Liver (tissue), 8 donors: ENCODE measurements at regions not wholly inside any gene's neighbourhood (a gene's known extent, or its start where the extent isn't known, plus 50 kb on each side); places are given as distances from the start of the nearest gene placed in this dataset.

ENCODE experiments used
- DNase-seq: peaks from one replicate; pipeline ENCODE4 v3.0.0-alpha.2; 2017; ENCODE audit warnings: low spot score
- H3K27ac ChIP-seq, 2 donors: one replicate each; pipeline ENCODE4 v1.7.0; 2013; ENCODE audit warnings: inconsistent platforms in 2 of 2, low read length in 2 of 2, control low read depth in 1 of 2, low read depth in 1 of 2, mild to moderate bottlenecking in 1 of 2
- H3K27me3 ChIP-seq, 4 donors: one replicate each; pipeline versions ENCODE4 v1.6.1 to v1.7.0; 2013; ENCODE audit warnings: low read length in 3 of 4, inconsistent platforms in 1 of 4, mild to moderate bottlenecking in 1 of 4, moderate library complexity in 1 of 4; ENCODE audit not compliant: control insufficient read depth in 4 of 4, insufficient read depth in 4 of 4
- H3K36me3 ChIP-seq, 4 donors: one replicate each; pipeline versions ENCODE4 v1.6.1 to v1.7.0; 2013; ENCODE audit warnings: low read length in 3 of 4, mild to moderate bottlenecking in 3 of 4, low read depth in 1 of 4, moderate library complexity in 1 of 4; ENCODE audit not compliant: control insufficient read depth in 4 of 4, insufficient read depth in 3 of 4
- H3K4me1 ChIP-seq, 4 donors: one replicate each; pipeline versions ENCODE4 v1.6.1 to v1.7.0; 2013; ENCODE audit warnings: low read length in 3 of 4, mild to moderate bottlenecking in 3 of 4, moderate library complexity in 1 of 4; ENCODE audit not compliant: control insufficient read depth in 4 of 4, insufficient read depth in 4 of 4
- H3K4me3 ChIP-seq, 3 donors: one replicate each; pipeline versions ENCODE4 v1.6.1 to v1.7.0; 2013; ENCODE audit warnings: low read length in 3 of 3, control low read depth in 1 of 3, low read depth in 1 of 3, mild to moderate bottlenecking in 1 of 3
- H3K9ac ChIP-seq, 2 donors: one replicate each; pipeline ENCODE4 v1.7.0; 2013; ENCODE audit warnings: low read length in 2 of 2, mild to moderate bottlenecking in 2 of 2, moderate library complexity in 2 of 2, control low read depth in 1 of 2, low read depth in 1 of 2
- H3K9me3 ChIP-seq, 4 donors: one replicate each; pipeline versions ENCODE4 v1.6.1 to v1.7.0; 2013; ENCODE audit warnings: low read length in 3 of 4; ENCODE audit not compliant: control insufficient read depth in 4 of 4
- EGR1 ChIP-seq, 2 donors: IDR thresholded peaks; 2 replicates each; pipeline ENCODE4 v1.6.1; 2016 to 2018; ENCODE audit warnings: antibody characterized with exemption in 2 of 2, low read depth in 2 of 2
- FOXA2 ChIP-seq: IDR thresholded peaks from 2 replicates; pipeline ENCODE4 v1.6.1; 2016; ENCODE audit warnings: antibody characterized with exemption
- GABPA ChIP-seq, 2 donors: IDR thresholded peaks in 1 of 2; conservative IDR thresholded peaks in 1 of 2; 2 replicates each; pipeline ENCODE4 v1.6.1; 2016; ENCODE audit warnings: antibody characterized with exemption in 2 of 2, mild to moderate bottlenecking in 1 of 2, moderate library complexity in 1 of 2
- HNF4A ChIP-seq, 2 donors: conservative IDR thresholded peaks; 2 replicates each; pipeline ENCODE4 v1.6.1; 2016; ENCODE audit warnings: antibody characterized with exemption in 2 of 2, mild to moderate bottlenecking in 2 of 2
- HNF4G ChIP-seq: IDR thresholded peaks from 2 replicates; pipeline ENCODE4 v1.6.1; 2016; ENCODE audit warnings: antibody characterized with exemption
- JUND ChIP-seq, 2 donors: IDR thresholded peaks; 2 replicates each; pipeline ENCODE4 v1.6.1; 2016; ENCODE audit warnings: antibody characterized with exemption in 2 of 2
- NR2F2 ChIP-seq: IDR thresholded peaks from 2 replicates; pipeline ENCODE4 v1.6.1; 2016; ENCODE audit warnings: antibody characterized with exemption
- RAD21 ChIP-seq, 2 donors: IDR thresholded peaks; 2 replicates each; pipeline ENCODE4 v1.6.1; 2016; ENCODE audit warnings: antibody characterized with exemption in 2 of 2, mild to moderate bottlenecking in 2 of 2
- RXRA ChIP-seq, 2 donors: IDR thresholded peaks; 2 replicates each; pipeline ENCODE4 v1.6.1; 2017 to 2018; ENCODE audit warnings: antibody characterized with exemption in 2 of 2, mild to moderate bottlenecking in 1 of 2
- SP1 ChIP-seq: IDR thresholded peaks from 2 replicates; pipeline ENCODE4 v1.6.1; 2018; ENCODE audit warnings: antibody characterized with exemption, mild to moderate bottlenecking
- TAF1 ChIP-seq: conservative IDR thresholded peaks from 2 replicates; pipeline ENCODE4 v1.6.1; 2016; ENCODE audit warnings: antibody characterized with exemption, mild to moderate bottlenecking
- YY1 ChIP-seq: IDR thresholded peaks from 2 replicates; pipeline ENCODE4 v1.6.1; 2016; ENCODE audit warnings: antibody characterized with exemption, mild to moderate bottlenecking
- WGBS: extraction: QIAGEN DNeasy Blood & Tissue Kit; methylation state at CpG from one replicate; pipeline ENCODE4 v1.1.7; 2013; 5-methylcytosine and 5-hydroxymethylcytosine counted together
- TF ChIP-seq, protein P1 (sequence below): fragments of 150-350 bp; IDR thresholded peaks from 2 replicates; pipeline ENCODE4 v1.5.1; 2017; ENCODE audit warnings: improper control_type of control experiment, low read depth, low read length; ENCODE audit not compliant: missing input control
- TF ChIP-seq, protein P2 (sequence below): IDR thresholded peaks from 2 replicates; pipeline ENCODE4 v1.6.1; 2016; ENCODE audit warnings: antibody characterized with exemption
- TF ChIP-seq, protein P3 (sequence below): IDR thresholded peaks from 2 replicates; pipeline ENCODE4 v1.6.1; 2016; ENCODE audit warnings: antibody characterized with exemption, mild to moderate bottlenecking
- TF ChIP-seq, protein P4 (sequence below): IDR thresholded peaks from 2 replicates; pipeline ENCODE4 v1.6.1; 2016; ENCODE audit warnings: antibody characterized with exemption
- TF ChIP-seq, protein P5 (sequence below): IDR thresholded peaks from 2 replicates; pipeline ENCODE4 v1.6.1; 2016; ENCODE audit warnings: antibody characterized with exemption
- donor health status: healthy.
- donor health status: healthy.
- donor health status: healthy.
- donor health status: healthy.
- donor health status: healthy.

DNA sequence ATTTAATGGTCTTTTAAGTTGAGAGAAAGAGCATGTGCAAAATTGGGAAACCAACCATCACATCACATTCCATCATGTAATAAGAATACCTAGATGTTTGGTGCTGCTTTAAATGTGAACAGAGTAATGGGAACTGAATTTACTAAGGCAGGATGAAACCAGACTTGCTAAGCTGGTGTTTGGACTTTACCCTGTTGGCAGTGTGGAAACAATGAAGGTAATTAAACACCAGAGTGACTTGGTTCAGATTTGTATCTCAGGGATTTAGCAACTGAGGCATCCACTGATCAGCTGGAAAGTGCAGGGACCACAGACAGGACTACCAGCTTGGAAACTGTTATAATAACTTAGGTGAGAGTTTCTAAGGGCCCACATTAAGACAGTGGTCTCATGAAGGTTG, 263.4 kb downstream of the OLFM3 start:
- no peak overlapping the region for H3K4me3 ChIP-seq
- DNase-seq: no peak
- TF ChIP-seq FOXA2 (no peak), HNF4A (conservative IDR thresholded peaks at IDR 0.05) (peak; percentile 16 to 21)
- H3K4me1 ChIP-seq: no peaks in the 10 kb centered on the region
- no peak overlapping the region for H3K9ac ChIP-seq
- H3K27ac ChIP-seq: no peak overlapping the region
- no peaks in the 10 kb centered on the region for H3K27me3 ChIP-seq
- no peaks in the 10 kb centered on the region for H3K36me3 ChIP-seq
- H3K9me3 ChIP-seq: no peaks in the 10 kb centered on the region

DNA sequence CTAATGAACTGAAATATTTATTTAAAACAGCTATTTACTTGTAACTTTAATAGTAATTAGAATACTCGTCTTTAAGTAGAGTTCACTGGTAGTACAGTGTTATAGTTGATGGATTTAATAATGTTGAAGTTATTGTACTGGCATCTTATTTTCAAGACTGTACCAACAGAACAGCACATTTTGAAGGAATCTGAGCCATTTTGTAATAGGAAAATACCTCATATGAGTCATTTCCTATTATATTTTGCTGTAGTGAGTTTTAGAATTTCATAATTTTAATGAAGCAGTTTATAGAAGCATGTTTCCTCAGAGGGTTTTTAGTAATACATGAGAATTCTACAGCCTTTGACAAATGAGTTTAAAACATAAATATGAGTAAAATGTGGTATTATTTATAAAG, 258.3 kb downstream of the OLFM3 start:
- Histone ChIP-seq H3K27ac (no peak overlapping the region), H3K9ac (no peak overlapping the region), H3K4me1 (no peaks in the 10 kb centered on the region), H3K36me3 (no peaks in the 10 kb centered on the region), H3K9me3 (no peaks in the 10 kb centered on the region), H3K27me3 (no peaks in the 10 kb centered on the region), H3K4me3 (no peak overlapping the region)
- no peak for DNase-seq
- TF ChIP-seq, protein P1, sequence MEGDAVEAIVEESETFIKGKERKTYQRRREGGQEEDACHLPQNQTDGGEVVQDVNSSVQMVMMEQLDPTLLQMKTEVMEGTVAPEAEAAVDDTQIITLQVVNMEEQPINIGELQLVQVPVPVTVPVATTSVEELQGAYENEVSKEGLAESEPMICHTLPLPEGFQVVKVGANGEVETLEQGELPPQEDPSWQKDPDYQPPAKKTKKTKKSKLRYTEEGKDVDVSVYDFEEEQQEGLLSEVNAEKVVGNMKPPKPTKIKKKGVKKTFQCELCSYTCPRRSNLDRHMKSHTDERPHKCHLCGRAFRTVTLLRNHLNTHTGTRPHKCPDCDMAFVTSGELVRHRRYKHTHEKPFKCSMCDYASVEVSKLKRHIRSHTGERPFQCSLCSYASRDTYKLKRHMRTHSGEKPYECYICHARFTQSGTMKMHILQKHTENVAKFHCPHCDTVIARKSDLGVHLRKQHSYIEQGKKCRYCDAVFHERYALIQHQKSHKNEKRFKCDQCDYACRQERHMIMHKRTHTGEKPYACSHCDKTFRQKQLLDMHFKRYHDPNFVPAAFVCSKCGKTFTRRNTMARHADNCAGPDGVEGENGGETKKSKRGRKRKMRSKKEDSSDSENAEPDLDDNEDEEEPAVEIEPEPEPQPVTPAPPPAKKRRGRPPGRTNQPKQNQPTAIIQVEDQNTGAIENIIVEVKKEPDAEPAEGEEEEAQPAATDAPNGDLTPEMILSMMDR: no peak
- no peak for TF ChIP-seq YY1
- no peak for TF ChIP-seq EGR1 (IDR thresholded peaks at IDR 0.05; ENCODE audit: low read depth in 2 of 2)
- no peak for TF ChIP-seq HNF4G
- TF ChIP-seq, protein P2, sequence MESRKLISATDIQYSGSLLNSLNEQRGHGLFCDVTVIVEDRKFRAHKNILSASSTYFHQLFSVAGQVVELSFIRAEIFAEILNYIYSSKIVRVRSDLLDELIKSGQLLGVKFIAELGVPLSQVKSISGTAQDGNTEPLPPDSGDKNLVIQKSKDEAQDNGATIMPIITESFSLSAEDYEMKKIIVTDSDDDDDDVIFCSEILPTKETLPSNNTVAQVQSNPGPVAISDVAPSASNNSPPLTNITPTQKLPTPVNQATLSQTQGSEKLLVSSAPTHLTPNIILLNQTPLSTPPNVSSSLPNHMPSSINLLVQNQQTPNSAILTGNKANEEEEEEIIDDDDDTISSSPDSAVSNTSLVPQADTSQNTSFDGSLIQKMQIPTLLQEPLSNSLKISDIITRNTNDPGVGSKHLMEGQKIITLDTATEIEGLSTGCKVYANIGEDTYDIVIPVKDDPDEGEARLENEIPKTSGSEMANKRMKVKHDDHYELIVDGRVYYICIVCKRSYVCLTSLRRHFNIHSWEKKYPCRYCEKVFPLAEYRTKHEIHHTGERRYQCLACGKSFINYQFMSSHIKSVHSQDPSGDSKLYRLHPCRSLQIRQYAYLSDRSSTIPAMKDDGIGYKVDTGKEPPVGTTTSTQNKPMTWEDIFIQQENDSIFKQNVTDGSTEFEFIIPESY: no peak
- TF ChIP-seq GABPA (IDR thresholded peaks at IDR 0.05 in 1 of 2, conservative IDR thresholded peaks at IDR 0.05 in 1 of 2): no peak
- TF ChIP-seq, protein P3, sequence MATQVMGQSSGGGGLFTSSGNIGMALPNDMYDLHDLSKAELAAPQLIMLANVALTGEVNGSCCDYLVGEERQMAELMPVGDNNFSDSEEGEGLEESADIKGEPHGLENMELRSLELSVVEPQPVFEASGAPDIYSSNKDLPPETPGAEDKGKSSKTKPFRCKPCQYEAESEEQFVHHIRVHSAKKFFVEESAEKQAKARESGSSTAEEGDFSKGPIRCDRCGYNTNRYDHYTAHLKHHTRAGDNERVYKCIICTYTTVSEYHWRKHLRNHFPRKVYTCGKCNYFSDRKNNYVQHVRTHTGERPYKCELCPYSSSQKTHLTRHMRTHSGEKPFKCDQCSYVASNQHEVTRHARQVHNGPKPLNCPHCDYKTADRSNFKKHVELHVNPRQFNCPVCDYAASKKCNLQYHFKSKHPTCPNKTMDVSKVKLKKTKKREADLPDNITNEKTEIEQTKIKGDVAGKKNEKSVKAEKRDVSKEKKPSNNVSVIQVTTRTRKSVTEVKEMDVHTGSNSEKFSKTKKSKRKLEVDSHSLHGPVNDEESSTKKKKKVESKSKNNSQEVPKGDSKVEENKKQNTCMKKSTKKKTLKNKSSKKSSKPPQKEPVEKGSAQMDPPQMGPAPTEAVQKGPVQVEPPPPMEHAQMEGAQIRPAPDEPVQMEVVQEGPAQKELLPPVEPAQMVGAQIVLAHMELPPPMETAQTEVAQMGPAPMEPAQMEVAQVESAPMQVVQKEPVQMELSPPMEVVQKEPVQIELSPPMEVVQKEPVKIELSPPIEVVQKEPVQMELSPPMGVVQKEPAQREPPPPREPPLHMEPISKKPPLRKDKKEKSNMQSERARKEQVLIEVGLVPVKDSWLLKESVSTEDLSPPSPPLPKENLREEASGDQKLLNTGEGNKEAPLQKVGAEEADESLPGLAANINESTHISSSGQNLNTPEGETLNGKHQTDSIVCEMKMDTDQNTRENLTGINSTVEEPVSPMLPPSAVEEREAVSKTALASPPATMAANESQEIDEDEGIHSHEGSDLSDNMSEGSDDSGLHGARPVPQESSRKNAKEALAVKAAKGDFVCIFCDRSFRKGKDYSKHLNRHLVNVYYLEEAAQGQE: no peak
- TF ChIP-seq TAF1: no peak
- TF ChIP-seq RAD21 (IDR thresholded peaks at IDR 0.05): no peak
- 80% methylated on average over 1 of the region's 1 CpG for WGBS

DNA sequence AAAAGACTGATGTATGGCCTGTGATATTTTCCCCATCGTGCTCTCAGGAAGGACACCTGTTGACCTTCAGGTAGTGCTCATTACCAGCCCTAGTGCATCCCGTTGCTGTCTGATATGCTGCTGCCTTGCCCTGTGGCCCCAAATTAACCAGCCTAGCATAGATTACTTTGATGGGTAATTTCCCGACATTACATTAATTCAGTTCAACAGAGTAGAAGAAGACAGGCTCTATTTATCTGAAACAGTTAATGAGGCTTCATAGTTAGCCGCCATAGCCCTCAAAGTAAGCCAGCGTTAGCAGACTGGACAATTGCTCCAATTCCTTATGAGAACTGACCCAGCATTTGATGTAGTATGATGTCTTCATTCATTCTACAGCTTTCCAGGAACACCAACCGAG, 257.6 kb downstream of the OLFM3 start:
- H3K27ac ChIP-seq: no peak overlapping the region
- no peak for DNase-seq
- H3K4me3 ChIP-seq: no peak overlapping the region
- H3K9me3 ChIP-seq: no peaks in the 10 kb centered on the region
- no peaks in the 10 kb centered on the region for H3K36me3 ChIP-seq
- no peaks in the 10 kb centered on the region for H3K4me1 ChIP-seq
- 82% methylated on average over 6 of the region's 6 CpGs for WGBS
- no peaks in the 10 kb centered on the region for H3K27me3 ChIP-seq
- H3K9ac ChIP-seq: no peak overlapping the region
- TF ChIP-seq GABPA (IDR thresholded peaks at IDR 0.05 in 1 of 2, conservative IDR thresholded peaks at IDR 0.05 in 1 of 2): no peak
- TF ChIP-seq JUND (IDR thresholded peaks at IDR 0.05): no peak
- TF ChIP-seq, protein P4, sequence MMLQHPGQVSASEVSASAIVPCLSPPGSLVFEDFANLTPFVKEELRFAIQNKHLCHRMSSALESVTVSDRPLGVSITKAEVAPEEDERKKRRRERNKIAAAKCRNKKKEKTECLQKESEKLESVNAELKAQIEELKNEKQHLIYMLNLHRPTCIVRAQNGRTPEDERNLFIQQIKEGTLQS: no peak
- TF ChIP-seq FOXA2: no peak
- TF ChIP-seq EGR1 (IDR thresholded peaks at IDR 0.05; ENCODE audit: low read depth in 2 of 2): no peak
- no peak for TF ChIP-seq TAF1
- no peak for TF ChIP-seq RAD21 (IDR thresholded peaks at IDR 0.05)
- no peak for TF ChIP-seq HNF4A (conservative IDR thresholded peaks at IDR 0.05)
- TF ChIP-seq, protein P3: no peak
- TF ChIP-seq, protein P5, sequence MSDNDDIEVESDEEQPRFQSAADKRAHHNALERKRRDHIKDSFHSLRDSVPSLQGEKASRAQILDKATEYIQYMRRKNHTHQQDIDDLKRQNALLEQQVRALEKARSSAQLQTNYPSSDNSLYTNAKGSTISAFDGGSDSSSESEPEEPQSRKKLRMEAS: no peak
- no peak for TF ChIP-seq RXRA (IDR thresholded peaks at IDR 0.05)
- TF ChIP-seq NR2F2: no peak
- TF ChIP-seq SP1: no peak
